ENCODE measurements at regions not wholly inside any gene's neighbourhood (a gene's known extent, or its start where the extent isn't known, plus 50 kb on each side); places are given as distances from the start of the nearest gene placed in this dataset.

- intact Hi-C loops (cut with micrococcal nuclease) = no loop called here
- POLR2A ChIA-PET = interaction anchor here (0.7 kb wide), 1 partner anchor 405 kb away, joined by 3 read pairs; no protein-coding TSS in a partner anchor
- BruUV-seq (replicated peaks) = no TSS peak
- Mint-ChIP-seq H3K27me3 (ENCODE audit: insufficient read depth, unreplicated experiment) (no peaks in the 10 kb centered on the region), H3K36me3 (ENCODE audit: insufficient read depth, unreplicated experiment) (no peaks in the 10 kb centered on the region), H3K27ac (ENCODE audit: low read depth, unreplicated experiment) (no peak overlapping the region), H3K4me1 (ENCODE audit: insufficient read depth, unreplicated experiment) (no peaks in the 10 kb centered on the region), H3K4me3 (ENCODE audit: unreplicated experiment) (no peak overlapping the region), H3K9me3 (ENCODE audit: unreplicated experiment) (no peaks in the 10 kb centered on the region)
- TF ChIP-seq, protein P1, sequence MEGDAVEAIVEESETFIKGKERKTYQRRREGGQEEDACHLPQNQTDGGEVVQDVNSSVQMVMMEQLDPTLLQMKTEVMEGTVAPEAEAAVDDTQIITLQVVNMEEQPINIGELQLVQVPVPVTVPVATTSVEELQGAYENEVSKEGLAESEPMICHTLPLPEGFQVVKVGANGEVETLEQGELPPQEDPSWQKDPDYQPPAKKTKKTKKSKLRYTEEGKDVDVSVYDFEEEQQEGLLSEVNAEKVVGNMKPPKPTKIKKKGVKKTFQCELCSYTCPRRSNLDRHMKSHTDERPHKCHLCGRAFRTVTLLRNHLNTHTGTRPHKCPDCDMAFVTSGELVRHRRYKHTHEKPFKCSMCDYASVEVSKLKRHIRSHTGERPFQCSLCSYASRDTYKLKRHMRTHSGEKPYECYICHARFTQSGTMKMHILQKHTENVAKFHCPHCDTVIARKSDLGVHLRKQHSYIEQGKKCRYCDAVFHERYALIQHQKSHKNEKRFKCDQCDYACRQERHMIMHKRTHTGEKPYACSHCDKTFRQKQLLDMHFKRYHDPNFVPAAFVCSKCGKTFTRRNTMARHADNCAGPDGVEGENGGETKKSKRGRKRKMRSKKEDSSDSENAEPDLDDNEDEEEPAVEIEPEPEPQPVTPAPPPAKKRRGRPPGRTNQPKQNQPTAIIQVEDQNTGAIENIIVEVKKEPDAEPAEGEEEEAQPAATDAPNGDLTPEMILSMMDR (IDR thresholded peaks at IDR 0.05; ENCODE audit: unreplicated experiment) = no peak
- DNase-seq (ENCODE audit: unreplicated experiment) = no peak
- CTCF ChIA-PET = interaction anchor here (0.6 kb wide), 2 partner anchors 60 to 732 kb away, joined by 3 read pairs; no protein-coding TSS in a partner anchor
Measured at GRCh38 chr14:65819569-65819968, 407.0 kb downstream of the FUT8 start.

DNA sequence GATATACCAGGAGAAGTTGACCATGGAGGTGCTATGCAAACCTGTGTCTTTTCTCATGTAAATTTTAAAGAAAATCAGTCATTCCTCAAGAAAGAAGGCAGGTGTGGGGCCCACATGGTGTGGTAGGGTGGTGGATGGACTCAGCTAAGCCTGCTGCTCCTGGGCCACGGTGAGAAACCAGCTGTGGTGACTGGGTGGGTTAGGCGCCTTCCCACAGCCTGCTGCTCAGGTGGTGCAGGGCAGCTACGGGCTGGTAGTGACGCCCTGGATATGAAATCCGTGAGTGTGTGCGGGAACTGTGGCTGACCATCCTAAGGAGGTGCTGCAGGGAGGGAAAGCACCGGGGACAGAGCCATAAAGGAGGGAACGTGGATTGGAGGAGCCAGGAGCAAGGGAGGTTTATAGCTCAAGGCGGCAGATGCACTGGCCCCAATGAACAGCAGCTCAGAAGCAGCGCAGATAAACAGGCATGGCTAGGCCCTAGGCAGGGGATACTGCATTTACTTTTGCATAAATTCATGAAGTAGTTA, 408.8 kb downstream of the FUT8 start:
- no TSS peak for BruUV-seq (replicated peaks)
- H3K4me3 Mint-ChIP-seq (ENCODE audit: unreplicated experiment) = no peak overlapping the region
- H3K27me3 Mint-ChIP-seq (ENCODE audit: insufficient read depth, unreplicated experiment) = peaks cover 10% of the 10 kb centered on the region
- DNase-seq (ENCODE audit: unreplicated experiment) = no peak
- ChIA-PET CTCF (interaction anchor here (0.7 to 8.3 kb wide), 5 partner anchors 11 to 656 kb away, joined by 3 to 194 read pairs (median 3); partner anchors contain the start of gene FUT8), POLR2A (interaction anchor here (0.7 to 4.0 kb wide), 3 partner anchors 9 to 408 kb away, joined by 3 to 54 read pairs (median 4); partner anchors contain the start of gene FUT8)
- H3K36me3 Mint-ChIP-seq (ENCODE audit: insufficient read depth, unreplicated experiment) = no peaks in the 10 kb centered on the region
- no peak overlapping the region for H3K27ac Mint-ChIP-seq (ENCODE audit: low read depth, unreplicated experiment)
- TF ChIP-seq, protein P1 (IDR thresholded peaks at IDR 0.05; ENCODE audit: unreplicated experiment) = no peak
- no peaks in the 10 kb centered on the region for H3K4me1 Mint-ChIP-seq (ENCODE audit: insufficient read depth, unreplicated experiment)
- no peaks in the 10 kb centered on the region for H3K9me3 Mint-ChIP-seq (ENCODE audit: unreplicated experiment)
- intact Hi-C loops (cut with micrococcal nuclease) = loop anchor here (5.0 to 10.0 kb wide), 3 partner anchors 136 to 599 kb away; no protein-coding TSS in a partner anchor

DNA sequence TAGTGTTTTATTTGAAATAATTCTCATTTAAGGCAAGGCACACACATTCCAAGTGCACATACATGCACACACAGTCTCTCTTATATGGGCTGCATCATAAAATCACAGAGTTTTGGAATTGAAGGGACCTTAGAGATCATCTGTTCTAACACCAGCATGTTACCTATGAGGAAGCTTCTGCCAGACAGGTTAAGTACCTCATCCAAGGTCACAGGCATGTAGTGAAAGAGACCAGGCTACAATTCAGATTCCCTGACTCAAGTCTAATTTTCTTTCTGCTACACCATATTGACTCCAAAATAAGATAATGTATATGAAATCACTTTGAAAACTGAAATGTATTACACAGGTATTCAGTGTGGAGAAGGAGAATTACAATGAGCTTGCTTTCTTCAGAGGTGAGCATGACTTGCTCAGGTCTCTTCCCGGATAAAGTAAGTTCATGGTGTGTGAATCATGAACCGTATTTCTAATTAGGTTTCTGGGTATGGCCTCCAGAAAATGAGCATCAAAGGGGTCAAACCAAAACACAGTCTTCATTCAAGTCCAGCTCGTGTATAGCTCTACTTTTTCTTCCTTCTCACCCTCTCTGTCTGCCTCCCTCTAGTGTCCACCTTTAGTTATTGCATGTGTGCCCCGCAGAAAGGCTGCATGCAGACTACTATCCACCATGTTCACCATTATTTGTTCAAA, 411.9 kb downstream of the FUT8 start:
- H3K4me3 Mint-ChIP-seq (ENCODE audit: unreplicated experiment) = no peak overlapping the region
- ChIA-PET CTCF (interaction anchor here (0.6 to 8.3 kb wide), 68 partner anchors 8 to 1639 kb away, joined by 3 to 194 read pairs (median 4); partner anchors contain the start of gene FUT8), POLR2A (interaction anchor here (0.6 to 4.0 kb wide), 6 partner anchors 15 to 660 kb away, joined by 3 to 54 read pairs (median 3); partner anchors contain the start of gene FUT8)
- no peaks in the 10 kb centered on the region for H3K9me3 Mint-ChIP-seq (ENCODE audit: unreplicated experiment)
- BruUV-seq (replicated peaks) = no TSS peak
- H3K27ac Mint-ChIP-seq (ENCODE audit: low read depth, unreplicated experiment) = no peak overlapping the region
- H3K36me3 Mint-ChIP-seq (ENCODE audit: insufficient read depth, unreplicated experiment) = no peaks in the 10 kb centered on the region
- peaks cover 34% of the 10 kb centered on the region for H3K27me3 Mint-ChIP-seq (ENCODE audit: insufficient read depth, unreplicated experiment)
- intact Hi-C loops (cut with micrococcal nuclease) = loop anchor here (1.0 to 10.0 kb wide), 5 partner anchors 133 to 660 kb away; no protein-coding TSS in a partner anchor
- TF ChIP-seq, protein P1 (IDR thresholded peaks at IDR 0.05; ENCODE audit: unreplicated experiment) = peak; percentile 90
- H3K4me1 Mint-ChIP-seq (ENCODE audit: insufficient read depth, unreplicated experiment) = no peaks in the 10 kb centered on the region
- DNase-seq (ENCODE audit: unreplicated experiment) = peak; percentile 70

DNA sequence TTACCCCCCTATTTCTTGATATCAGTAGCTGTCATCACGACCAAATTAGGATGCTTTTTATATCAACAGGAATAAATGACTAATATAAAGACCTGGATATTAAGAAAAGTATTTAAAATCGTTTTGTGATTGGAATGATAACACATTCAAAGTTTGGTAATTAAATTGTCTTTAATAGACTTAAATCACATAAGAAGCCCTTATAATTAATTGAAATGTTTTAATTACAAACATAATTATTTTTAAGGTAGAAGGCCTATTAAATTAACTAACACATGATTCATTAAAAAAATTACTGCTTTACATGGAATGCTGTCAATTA, 412.4 kb downstream of the FUT8 start:
- intact Hi-C loops (cut with micrococcal nuclease) = loop anchor here (1.0 to 10.0 kb wide), 6 partner anchors 113 to 661 kb away; no protein-coding TSS in a partner anchor
- no peak for DNase-seq (ENCODE audit: unreplicated experiment)
- no TSS peak for BruUV-seq (replicated peaks)
- ChIA-PET CTCF (interaction anchor here (0.6 to 8.3 kb wide), 53 partner anchors 8 to 1639 kb away, joined by 3 to 194 read pairs (median 4); partner anchors contain the start of gene FUT8), POLR2A (interaction anchor here (0.9 to 4.0 kb wide), 3 partner anchors 70 to 661 kb away, joined by 3 to 54 read pairs (median 4); partner anchors contain the start of gene FUT8)
- TF ChIP-seq, protein P1 (IDR thresholded peaks at IDR 0.05; ENCODE audit: unreplicated experiment) = no peak
- H3K36me3 Mint-ChIP-seq (ENCODE audit: insufficient read depth, unreplicated experiment) = no peaks in the 10 kb centered on the region
- no peak overlapping the region for H3K27ac Mint-ChIP-seq (ENCODE audit: low read depth, unreplicated experiment)
- no peak overlapping the region for H3K4me3 Mint-ChIP-seq (ENCODE audit: unreplicated experiment)
- peaks cover 39% of the 10 kb centered on the region for H3K27me3 Mint-ChIP-seq (ENCODE audit: insufficient read depth, unreplicated experiment)
- no peaks in the 10 kb centered on the region for H3K9me3 Mint-ChIP-seq (ENCODE audit: unreplicated experiment)
- H3K4me1 Mint-ChIP-seq (ENCODE audit: insufficient read depth, unreplicated experiment) = no peaks in the 10 kb centered on the region

All from MCF 10A (cell line).